ENCODE measurements at regions not wholly inside any gene's neighbourhood (a gene's known extent, or its start where the extent isn't known, plus 50 kb on each side); places are given as distances from the start of the nearest gene placed in this dataset.

- Histone ChIP-seq H3K27me3 (ENCODE audit: control insufficient read depth in 2 of 2, insufficient read depth in 1 of 2, low read length in 1 of 2) (no peaks in the 10 kb centered on the region), H3K9me3 (ENCODE audit: control insufficient read depth in 2 of 2, insufficient read depth in 1 of 2, low read length in 1 of 2) (peaks cover 0 to 6% of the 10 kb centered on the region in 2 donors), H3K4me1 (ENCODE audit: control insufficient read depth in 2 of 2, insufficient read depth in 2 of 2, low read length in 2 of 2) (peaks cover 0 to 6% of the 10 kb centered on the region in 2 donors), H3K4me3 (ENCODE audit: low read length in 2 of 2) (no peak overlapping the region), H3K36me3 (ENCODE audit: control insufficient read depth in 2 of 2, insufficient read depth in 2 of 2, low read length in 1 of 2) (no peaks in the 10 kb centered on the region), H3K27ac (ENCODE audit: low read depth in 1 of 2, low read length in 1 of 2) (no peak overlapping the region)
- WGBS, result 93% methylated on average over 2 of the region's 2 CpGs
- DNase-seq (ENCODE audit: low read depth in 6 of 9, low spot score in 9 of 9), result no peak
Measured at GRCh38 chr12:45580356-45580969, 149.0 kb upstream of the ARID2 start.

GRCh38 chr12:45581112-45581511 lies 148.4 kb upstream of the ARID2 start:
- 100% methylated on average over 1 of the region's 1 CpG for WGBS
- Histone ChIP-seq H3K4me1 (ENCODE audit: control insufficient read depth in 2 of 2, insufficient read depth in 2 of 2, low read length in 2 of 2) (no peaks in the 10 kb centered on the region), H3K4me3 (ENCODE audit: low read length in 2 of 2) (no peak overlapping the region), H3K27ac (ENCODE audit: low read depth in 1 of 2, low read length in 1 of 2) (no peak overlapping the region), H3K9me3 (ENCODE audit: control insufficient read depth in 2 of 2, insufficient read depth in 1 of 2, low read length in 1 of 2) (peaks cover 0 to 10% of the 10 kb centered on the region in 2 donors), H3K36me3 (ENCODE audit: control insufficient read depth in 2 of 2, insufficient read depth in 2 of 2, low read length in 1 of 2) (no peaks in the 10 kb centered on the region), H3K27me3 (ENCODE audit: control insufficient read depth in 2 of 2, insufficient read depth in 1 of 2, low read length in 1 of 2) (no peaks in the 10 kb centered on the region)
- no peak for DNase-seq (ENCODE audit: low read depth in 6 of 9, low spot score in 9 of 9)

GRCh38 chr12:45582536-45582935 lies 147.0 kb upstream of the ARID2 start:
- H3K27me3 ChIP-seq (ENCODE audit: control insufficient read depth in 2 of 2, insufficient read depth in 1 of 2, low read length in 1 of 2), result no peaks in the 10 kb centered on the region
- H3K4me3 ChIP-seq (ENCODE audit: low read length in 2 of 2), result no peak overlapping the region
- no peak overlapping the region for H3K27ac ChIP-seq (ENCODE audit: low read depth in 1 of 2, low read length in 1 of 2)
- H3K36me3 ChIP-seq (ENCODE audit: control insufficient read depth in 2 of 2, insufficient read depth in 2 of 2, low read length in 1 of 2), result no peaks in the 10 kb centered on the region
- H3K4me1 ChIP-seq (ENCODE audit: control insufficient read depth in 2 of 2, insufficient read depth in 2 of 2, low read length in 2 of 2), result no peaks in the 10 kb centered on the region
- no peak for DNase-seq (ENCODE audit: low read depth in 6 of 9, low spot score in 9 of 9)
- 93% methylated on average over 1 of the region's 1 CpG for WGBS
- H3K9me3 ChIP-seq (ENCODE audit: control insufficient read depth in 2 of 2, insufficient read depth in 1 of 2, low read length in 1 of 2), result peaks cover 0 to 10% of the 10 kb centered on the region in 2 donors

GRCh38 chr12:45582986-45583659 lies 146.4 kb upstream of the ARID2 start:
- H3K27ac ChIP-seq (ENCODE audit: low read depth in 1 of 2, low read length in 1 of 2), result no peak overlapping the region
- H3K4me1 ChIP-seq (ENCODE audit: control insufficient read depth in 2 of 2, insufficient read depth in 2 of 2, low read length in 2 of 2), result no peaks in the 10 kb centered on the region
- no peak overlapping the region for H3K4me3 ChIP-seq (ENCODE audit: low read length in 2 of 2)
- WGBS, result 88% methylated on average over 8 of the region's 8 CpGs
- H3K9me3 ChIP-seq (ENCODE audit: control insufficient read depth in 2 of 2, insufficient read depth in 1 of 2, low read length in 1 of 2), result peaks cover 0 to 10% of the 10 kb centered on the region in 2 donors
- H3K36me3 ChIP-seq (ENCODE audit: control insufficient read depth in 2 of 2, insufficient read depth in 2 of 2, low read length in 1 of 2), result no peaks in the 10 kb centered on the region
- no peak for DNase-seq (ENCODE audit: low read depth in 6 of 9, low spot score in 9 of 9)
- no peaks in the 10 kb centered on the region for H3K27me3 ChIP-seq (ENCODE audit: control insufficient read depth in 2 of 2, insufficient read depth in 1 of 2, low read length in 1 of 2)

GRCh38 chr12:45584336-45584735 lies 145.2 kb upstream of the ARID2 start:
- Histone ChIP-seq H3K4me1 (ENCODE audit: control insufficient read depth in 2 of 2, insufficient read depth in 2 of 2, low read length in 2 of 2) (no peaks in the 10 kb centered on the region), H3K27ac (ENCODE audit: low read depth in 1 of 2, low read length in 1 of 2) (no peak overlapping the region), H3K4me3 (ENCODE audit: low read length in 2 of 2) (no peak overlapping the region), H3K36me3 (ENCODE audit: control insufficient read depth in 2 of 2, insufficient read depth in 2 of 2, low read length in 1 of 2) (no peaks in the 10 kb centered on the region), H3K9me3 (ENCODE audit: control insufficient read depth in 2 of 2, insufficient read depth in 1 of 2, low read length in 1 of 2) (peaks cover 0 to 10% of the 10 kb centered on the region in 2 donors), H3K27me3 (ENCODE audit: control insufficient read depth in 2 of 2, insufficient read depth in 1 of 2, low read length in 1 of 2) (no peaks in the 10 kb centered on the region)
- WGBS, result 100% methylated on average over 1 of the region's 1 CpG
- DNase-seq (ENCODE audit: low read depth in 6 of 9, low spot score in 9 of 9), result no peak

- peaks cover 0 to 10% of the 10 kb centered on the region in 2 donors for H3K9me3 ChIP-seq (ENCODE audit: control insufficient read depth in 2 of 2, insufficient read depth in 1 of 2, low read length in 1 of 2)
- no peak for DNase-seq (ENCODE audit: low read depth in 6 of 9, low spot score in 9 of 9)
- no peak overlapping the region for H3K4me3 ChIP-seq (ENCODE audit: low read length in 2 of 2)
- WGBS, result 94% methylated on average over 31 of the region's 31 CpGs
- no peaks in the 10 kb centered on the region for H3K36me3 ChIP-seq (ENCODE audit: control insufficient read depth in 2 of 2, insufficient read depth in 2 of 2, low read length in 1 of 2)
- H3K27ac ChIP-seq (ENCODE audit: low read depth in 1 of 2, low read length in 1 of 2), result no peak overlapping the region
- H3K4me1 ChIP-seq (ENCODE audit: control insufficient read depth in 2 of 2, insufficient read depth in 2 of 2, low read length in 2 of 2), result no peaks in the 10 kb centered on the region
- H3K27me3 ChIP-seq (ENCODE audit: control insufficient read depth in 2 of 2, insufficient read depth in 1 of 2, low read length in 1 of 2), result no peaks in the 10 kb centered on the region
Measured at GRCh38 chr12:45585522-45586230, 143.8 kb upstream of the ARID2 start.

GRCh38 chr12:45586486-45586885 lies 143.0 kb upstream of the ARID2 start:
- WGBS, result 98% methylated on average over 18 of the region's 18 CpGs
- no peak for DNase-seq (ENCODE audit: low read depth in 6 of 9, low spot score in 9 of 9)
- H3K9me3 ChIP-seq (ENCODE audit: control insufficient read depth in 2 of 2, insufficient read depth in 1 of 2, low read length in 1 of 2), result peaks cover 0 to 10% of the 10 kb centered on the region in 2 donors
- no peak overlapping the region for H3K27ac ChIP-seq (ENCODE audit: low read depth in 1 of 2, low read length in 1 of 2)
- no peak overlapping the region for H3K4me3 ChIP-seq (ENCODE audit: low read length in 2 of 2)
- no peaks in the 10 kb centered on the region for H3K36me3 ChIP-seq (ENCODE audit: control insufficient read depth in 2 of 2, insufficient read depth in 2 of 2, low read length in 1 of 2)
- no peaks in the 10 kb centered on the region for H3K27me3 ChIP-seq (ENCODE audit: control insufficient read depth in 2 of 2, insufficient read depth in 1 of 2, low read length in 1 of 2)
- no peaks in the 10 kb centered on the region for H3K4me1 ChIP-seq (ENCODE audit: control insufficient read depth in 2 of 2, insufficient read depth in 2 of 2, low read length in 2 of 2)

- DNase-seq (ENCODE audit: low read depth in 6 of 9, low spot score in 9 of 9), result no peak
- over 99% methylated on average over 2 of the region's 2 CpGs for WGBS
- no peaks in the 10 kb centered on the region for H3K36me3 ChIP-seq (ENCODE audit: control insufficient read depth in 2 of 2, insufficient read depth in 2 of 2, low read length in 1 of 2)
- H3K4me1 ChIP-seq (ENCODE audit: control insufficient read depth in 2 of 2, insufficient read depth in 2 of 2, low read length in 2 of 2), result no peaks in the 10 kb centered on the region
- H3K9me3 ChIP-seq (ENCODE audit: control insufficient read depth in 2 of 2, insufficient read depth in 1 of 2, low read length in 1 of 2), result peaks cover 0 to 10% of the 10 kb centered on the region in 2 donors
- H3K27me3 ChIP-seq (ENCODE audit: control insufficient read depth in 2 of 2, insufficient read depth in 1 of 2, low read length in 1 of 2), result no peaks in the 10 kb centered on the region
- no peak overlapping the region for H3K27ac ChIP-seq (ENCODE audit: low read depth in 1 of 2, low read length in 1 of 2)
- no peak overlapping the region for H3K4me3 ChIP-seq (ENCODE audit: low read length in 2 of 2)
Measured at GRCh38 chr12:45587012-45587411, 142.5 kb upstream of the ARID2 start.

GRCh38 chr12:45587877-45588533 lies 141.5 kb upstream of the ARID2 start:
- Histone ChIP-seq H3K36me3 (ENCODE audit: control insufficient read depth in 2 of 2, insufficient read depth in 2 of 2, low read length in 1 of 2) (no peaks in the 10 kb centered on the region), H3K9me3 (ENCODE audit: control insufficient read depth in 2 of 2, insufficient read depth in 1 of 2, low read length in 1 of 2) (peaks cover 0 to 10% of the 10 kb centered on the region in 2 donors), H3K27ac (ENCODE audit: low read depth in 1 of 2, low read length in 1 of 2) (no peak overlapping the region), H3K4me1 (ENCODE audit: control insufficient read depth in 2 of 2, insufficient read depth in 2 of 2, low read length in 2 of 2) (no peaks in the 10 kb centered on the region), H3K4me3 (ENCODE audit: low read length in 2 of 2) (no peak overlapping the region), H3K27me3 (ENCODE audit: control insufficient read depth in 2 of 2, insufficient read depth in 1 of 2, low read length in 1 of 2) (no peaks in the 10 kb centered on the region)
- WGBS, result 99% methylated on average over 3 of the region's 3 CpGs
- DNase-seq (ENCODE audit: low read depth in 6 of 9, low spot score in 9 of 9), result no peak

Measured in thymus (tissue), 11 donors.